ENCODE measurements at regions not wholly inside any gene's neighbourhood (a gene's known extent, or its start where the extent isn't known, plus 50 kb on each side); places are given as distances from the start of the nearest gene placed in this dataset.

DNA sequence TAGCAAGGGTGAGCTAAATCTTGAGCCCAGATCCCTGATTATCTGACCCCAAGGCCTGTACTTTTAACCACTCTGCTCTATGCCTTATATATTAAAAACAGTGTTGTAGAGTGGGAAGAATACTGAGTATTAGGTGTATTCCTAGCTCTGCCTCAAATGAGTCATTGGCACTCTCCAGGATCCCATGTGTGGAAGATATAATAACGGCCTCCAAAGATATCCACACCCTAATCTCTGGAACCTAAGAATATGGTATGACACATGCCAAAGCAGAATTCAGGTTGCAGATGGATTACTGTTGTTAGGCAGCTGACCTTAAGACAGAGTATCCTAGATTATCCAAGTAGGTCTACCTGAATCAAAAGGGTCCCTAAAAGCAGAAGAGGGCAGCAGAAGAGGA, 110.8 kb downstream of the ADRB2 start:
- TF ChIP-seq, protein P1, sequence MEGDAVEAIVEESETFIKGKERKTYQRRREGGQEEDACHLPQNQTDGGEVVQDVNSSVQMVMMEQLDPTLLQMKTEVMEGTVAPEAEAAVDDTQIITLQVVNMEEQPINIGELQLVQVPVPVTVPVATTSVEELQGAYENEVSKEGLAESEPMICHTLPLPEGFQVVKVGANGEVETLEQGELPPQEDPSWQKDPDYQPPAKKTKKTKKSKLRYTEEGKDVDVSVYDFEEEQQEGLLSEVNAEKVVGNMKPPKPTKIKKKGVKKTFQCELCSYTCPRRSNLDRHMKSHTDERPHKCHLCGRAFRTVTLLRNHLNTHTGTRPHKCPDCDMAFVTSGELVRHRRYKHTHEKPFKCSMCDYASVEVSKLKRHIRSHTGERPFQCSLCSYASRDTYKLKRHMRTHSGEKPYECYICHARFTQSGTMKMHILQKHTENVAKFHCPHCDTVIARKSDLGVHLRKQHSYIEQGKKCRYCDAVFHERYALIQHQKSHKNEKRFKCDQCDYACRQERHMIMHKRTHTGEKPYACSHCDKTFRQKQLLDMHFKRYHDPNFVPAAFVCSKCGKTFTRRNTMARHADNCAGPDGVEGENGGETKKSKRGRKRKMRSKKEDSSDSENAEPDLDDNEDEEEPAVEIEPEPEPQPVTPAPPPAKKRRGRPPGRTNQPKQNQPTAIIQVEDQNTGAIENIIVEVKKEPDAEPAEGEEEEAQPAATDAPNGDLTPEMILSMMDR (conservative IDR thresholded peaks at IDR 0.05; ENCODE audit: low read depth) = no peak
- peak; percentile 67 for DNase-seq (ENCODE audit: low spot score)
- CTCF ChIA-PET = interaction anchor here (0.6 to 1.2 kb wide), 2 partner anchors 21 to 206 kb away, joined by 3 to 4 read pairs; no protein-coding TSS in a partner anchor
- POLR2A ChIA-PET (ENCODE audit: low non-redundant PET) = no interaction called here
- H3K27ac ChIP-seq = no peak overlapping the region

DNA sequence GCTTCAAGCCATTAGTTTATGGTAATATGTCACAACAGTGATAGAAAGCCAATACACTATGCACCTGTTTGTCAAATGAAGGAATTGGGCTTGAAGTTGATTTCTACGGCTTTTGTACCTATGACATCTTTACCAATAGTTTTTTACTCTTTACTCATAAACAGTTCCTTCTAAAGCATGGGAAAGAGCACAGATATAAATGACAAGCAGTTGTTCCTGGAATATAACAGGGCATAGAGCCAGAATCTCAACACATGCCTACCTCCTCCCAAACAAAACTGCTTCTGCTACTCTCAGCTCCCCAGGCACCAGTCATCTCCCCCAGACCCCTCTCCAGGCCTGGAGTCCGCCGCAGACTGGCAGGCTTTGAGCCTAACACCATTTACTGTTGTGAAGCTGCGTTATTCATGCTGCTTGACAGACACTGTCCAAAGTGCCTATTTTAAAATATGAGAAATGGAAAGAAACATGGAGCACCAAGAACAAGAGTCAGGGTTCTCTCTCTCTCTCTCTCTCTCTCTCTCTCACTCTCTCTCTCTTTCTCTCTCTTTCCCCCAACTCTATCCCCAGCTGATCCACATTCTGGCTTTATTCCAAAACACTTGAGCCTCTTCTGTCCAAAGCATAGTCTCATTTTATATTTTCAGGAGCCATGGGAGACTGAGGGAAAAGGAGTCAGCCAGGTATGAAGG, 111.6 kb downstream of the ADRB2 start:
- ChIA-PET CTCF (interaction anchor here (1.2 kb wide), 1 partner anchor 20 kb away, joined by 4 read pairs; no protein-coding TSS in a partner anchor), POLR2A (ENCODE audit: low non-redundant PET) (no interaction called here)
- TF ChIP-seq, protein P1 (conservative IDR thresholded peaks at IDR 0.05; ENCODE audit: low read depth) = no peak
- DNase-seq (ENCODE audit: low spot score) = no peak
- H3K27ac ChIP-seq = no peak overlapping the region

DNA sequence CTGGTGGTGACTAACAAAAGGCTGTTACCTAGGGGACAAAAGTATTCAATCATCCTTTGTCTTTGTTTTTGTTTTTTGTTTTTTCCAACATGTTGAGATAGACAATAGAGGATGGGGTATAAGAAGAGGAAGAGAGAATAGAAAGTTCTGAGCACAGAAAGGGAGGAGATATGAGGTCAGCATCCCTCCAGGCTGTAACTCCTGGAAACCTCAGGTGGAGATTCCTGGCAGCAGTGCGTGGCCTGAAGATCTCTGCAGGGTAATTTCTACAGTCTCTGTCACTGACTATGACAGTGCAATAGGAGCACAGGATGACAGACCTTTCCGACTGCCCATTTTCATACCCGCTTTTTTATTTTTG, 112.1 kb downstream of the ADRB2 start:
- no peak overlapping the region for H3K27ac ChIP-seq
- peak; percentile 32 for DNase-seq (ENCODE audit: low spot score)
- TF ChIP-seq, protein P1 (conservative IDR thresholded peaks at IDR 0.05; ENCODE audit: low read depth) = no peak
- POLR2A ChIA-PET (ENCODE audit: low non-redundant PET) = no interaction called here
- CTCF ChIA-PET = no interaction called here

DNA sequence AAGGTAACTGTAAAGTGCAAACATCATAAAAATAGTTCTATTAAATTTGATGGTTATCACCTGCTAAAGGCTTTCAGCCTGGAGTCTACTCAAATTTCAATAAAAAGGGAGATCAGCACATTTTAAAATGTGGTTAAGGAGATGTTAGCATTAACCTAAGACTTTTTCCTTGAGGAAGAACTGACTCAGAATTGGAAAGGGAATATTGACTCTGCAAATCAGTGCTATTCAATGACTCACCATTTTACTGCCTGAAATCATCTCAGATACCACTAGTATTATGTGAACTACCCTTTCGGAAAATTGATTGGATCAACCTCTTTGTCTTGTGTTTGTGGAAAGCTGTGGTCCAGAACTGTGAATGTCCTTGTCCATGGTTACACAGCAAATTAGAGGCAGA, 113.3 kb downstream of the ADRB2 start:
- DNase-seq (ENCODE audit: low spot score) = peak; percentile 75
- H3K27ac ChIP-seq = no peak overlapping the region
- ChIA-PET CTCF (interaction anchor here (0.7 to 2.4 kb wide), 2 partner anchors 18 to 694 kb away, joined by 3 to 13 read pairs; no protein-coding TSS in a partner anchor), POLR2A (ENCODE audit: low non-redundant PET) (no interaction called here)
- TF ChIP-seq, protein P1 (conservative IDR thresholded peaks at IDR 0.05; ENCODE audit: low read depth) = no peak

DNA sequence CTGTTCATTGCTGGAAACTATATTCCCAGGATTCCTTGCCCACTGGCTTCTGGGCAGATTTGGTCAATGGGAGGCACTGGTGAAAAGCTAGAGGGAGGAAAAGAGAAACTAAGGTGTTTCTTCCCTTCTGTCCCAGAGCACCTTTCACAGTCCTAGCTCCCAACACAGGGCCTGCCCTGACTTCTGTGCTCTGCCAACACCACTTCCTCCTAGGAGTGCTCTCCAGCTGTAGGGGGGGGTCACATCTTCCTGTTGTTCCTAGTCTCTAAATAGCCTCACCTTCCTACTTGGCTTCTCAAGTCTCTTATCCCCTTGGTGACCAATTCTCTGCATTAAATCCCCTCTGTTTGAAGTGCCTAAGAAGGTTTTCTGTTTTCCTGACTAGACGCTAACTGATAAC, 115.4 kb downstream of the ADRB2 start:
- DNase-seq (ENCODE audit: low spot score) = no peak
- no peak overlapping the region for H3K27ac ChIP-seq
- ChIA-PET POLR2A (ENCODE audit: low non-redundant PET) (no interaction called here), CTCF (interaction anchor here (2.4 kb wide), 1 partner anchor 16 kb away, joined by 13 read pairs; no protein-coding TSS in a partner anchor)
- TF ChIP-seq, protein P1 (conservative IDR thresholded peaks at IDR 0.05; ENCODE audit: low read depth) = no peak

DNA sequence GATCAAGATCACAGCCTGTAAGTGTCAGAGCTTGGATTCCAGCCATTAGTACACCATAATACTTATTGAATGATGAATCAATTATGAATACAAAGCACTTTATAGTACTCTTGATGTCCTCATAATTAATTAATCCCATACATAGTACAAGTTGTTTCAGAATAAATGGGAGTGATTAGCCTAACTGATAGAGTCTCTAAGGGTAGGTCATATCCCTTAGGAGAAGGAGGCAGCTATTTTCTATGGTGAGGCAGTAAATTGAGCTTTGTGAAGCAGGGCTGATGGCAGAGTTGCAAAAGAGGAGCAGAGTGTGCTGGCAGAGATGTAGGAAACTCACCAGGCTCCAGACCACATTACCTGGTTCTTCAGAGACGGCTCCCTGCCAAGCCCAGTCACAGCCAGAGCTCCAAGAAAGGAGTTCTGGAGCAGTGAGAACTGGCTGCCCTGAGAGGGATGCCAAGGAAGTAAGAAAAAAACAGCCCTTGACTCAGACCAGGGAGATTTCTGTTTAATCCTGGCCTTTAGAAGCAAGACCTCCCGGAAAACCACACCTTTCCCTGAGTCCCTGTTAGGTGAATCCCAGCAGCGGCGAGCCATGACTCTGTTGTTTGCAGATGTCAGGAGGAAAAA, 112.9 kb downstream of the SH3TC2 start:
- DNase-seq (ENCODE audit: low spot score) = peak; percentile 80
- ChIA-PET CTCF (interaction anchor here (0.5 kb wide), 1 partner anchor 1002 kb away, joined by 3 read pairs; no protein-coding TSS in a partner anchor), POLR2A (ENCODE audit: low non-redundant PET) (no interaction called here)
- TF ChIP-seq, protein P1 (conservative IDR thresholded peaks at IDR 0.05; ENCODE audit: low read depth) = no peak
- peak overlapping the region; percentile 84 for H3K27ac ChIP-seq
